HL-60/S4 treated with retinoic acid at 250 ng/mL for 4 days and 3 days (cell line): ENCODE measurements at regions not wholly inside any gene's neighbourhood (a gene's known extent, or its start where the extent isn't known, plus 50 kb on each side); places are given as distances from the start of the nearest gene placed in this dataset.
"Not testable (repeated sequence)": the region's sequence is repeated elsewhere in the genome, so short reads cannot be mapped to it uniquely, and the experiment has no call there.

Experiments used
- in situ Hi-C: fragments of 300-500 bp; cut with MboI; formaldehyde crosslinking; loops from 2 replicates; pipeline ENCODE4 v1.7.0; 2022; ENCODE audit warnings: low sequenced_read_pairs

- in situ Hi-C loops: no loop called here
Measured at GRCh38 chr6:157727629-157728182, 95.3 kb upstream of the SNX9 start.

GRCh38 chr6:157728183-157728881 lies 94.7 kb upstream of the SNX9 start:
- in situ Hi-C loops: no loop called here

DNA sequence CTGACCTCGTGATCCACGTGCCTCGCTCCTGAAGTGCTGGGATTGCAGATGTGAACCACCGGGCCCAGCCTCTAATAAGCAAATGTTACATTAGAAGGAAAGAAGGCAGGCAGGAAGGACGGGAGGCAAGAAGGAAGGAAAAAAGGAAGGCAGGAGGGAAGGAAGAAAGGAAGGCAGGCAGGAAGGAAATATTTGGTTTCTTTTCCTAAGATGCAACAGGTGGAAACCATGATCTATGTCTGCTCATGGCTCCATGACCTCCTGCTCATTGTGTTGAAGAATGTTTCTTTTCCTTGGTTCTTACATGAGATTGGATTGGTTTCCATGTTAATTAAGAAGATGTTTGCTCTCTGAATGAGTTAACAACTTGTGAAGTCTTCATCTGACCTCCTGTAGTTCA lies 91.8 kb upstream of the SNX9 start:
- in situ Hi-C loops: no loop called here

- in situ Hi-C loops: no loop called here
Measured at GRCh38 chr6:157732007-157732406, 91.0 kb upstream of the SNX9 start.

GRCh38 chr6:157732416-157733161 lies 90.5 kb upstream of the SNX9 start:
- in situ Hi-C loops: no loop called here

GRCh38 chr6:157736555-157736954 lies 86.5 kb upstream of the SNX9 start:
- in situ Hi-C loops: not testable (repeated sequence)

DNA sequence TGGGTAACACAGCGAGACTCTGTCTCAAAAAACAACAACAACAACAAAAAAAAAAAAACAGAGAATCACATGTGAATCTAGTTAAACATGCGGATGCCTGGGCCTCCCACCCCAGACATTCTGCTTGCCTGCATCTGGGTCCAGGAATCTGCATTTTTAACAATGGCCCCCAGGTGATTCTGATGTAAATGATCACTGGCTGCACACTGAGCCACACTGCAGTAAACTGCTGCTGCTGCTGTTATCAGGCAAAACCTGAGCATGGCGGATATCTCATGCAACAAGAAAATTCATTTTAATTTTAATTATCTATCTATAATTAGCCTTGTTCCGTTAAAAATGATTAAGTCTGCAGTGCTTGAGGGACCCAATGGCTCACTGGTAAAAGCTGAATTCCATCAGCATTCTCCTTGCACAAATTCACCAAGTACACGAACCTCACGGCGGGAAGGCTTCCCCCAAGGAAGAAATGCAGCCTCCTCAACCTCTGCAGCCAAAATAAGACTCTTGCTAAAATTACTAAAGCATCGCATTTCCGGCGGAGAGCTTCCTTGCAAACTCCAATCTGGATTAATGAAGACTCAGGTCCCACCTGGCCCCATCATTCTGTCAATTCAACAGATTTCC lies 81.6 kb upstream of the SNX9 start:
- in situ Hi-C loops: no loop called here

DNA sequence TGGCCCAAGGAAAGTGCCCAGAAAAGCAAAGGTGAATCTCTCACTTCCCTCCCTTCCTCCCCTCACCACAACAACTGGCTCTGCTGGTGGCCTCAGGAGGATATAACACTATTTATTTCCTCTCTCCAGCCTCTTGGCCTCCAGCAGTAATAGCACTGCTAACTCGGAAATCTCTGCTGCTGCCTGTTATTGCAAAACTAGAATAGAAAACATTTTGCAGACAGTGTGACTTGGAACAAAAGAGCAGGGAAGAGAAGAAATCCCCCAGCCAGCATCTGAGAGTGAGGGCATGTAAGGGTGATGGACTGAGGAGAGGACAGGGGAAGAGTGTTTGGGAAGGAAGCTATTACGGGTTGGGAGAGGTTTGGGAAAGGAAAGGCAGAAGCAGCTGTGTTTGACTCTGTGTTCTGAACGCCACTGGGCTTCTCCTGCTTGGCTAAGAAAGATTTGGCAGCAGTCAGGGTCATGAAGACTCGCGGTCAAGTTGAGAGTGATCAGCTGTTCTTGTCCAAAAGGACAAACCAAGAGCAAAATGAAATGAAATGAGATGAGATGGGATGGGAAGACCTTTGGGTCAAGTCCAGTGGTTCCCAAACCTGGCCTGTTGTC lies 81.0 kb upstream of the SNX9 start:
- in situ Hi-C loops: no loop called here

DNA sequence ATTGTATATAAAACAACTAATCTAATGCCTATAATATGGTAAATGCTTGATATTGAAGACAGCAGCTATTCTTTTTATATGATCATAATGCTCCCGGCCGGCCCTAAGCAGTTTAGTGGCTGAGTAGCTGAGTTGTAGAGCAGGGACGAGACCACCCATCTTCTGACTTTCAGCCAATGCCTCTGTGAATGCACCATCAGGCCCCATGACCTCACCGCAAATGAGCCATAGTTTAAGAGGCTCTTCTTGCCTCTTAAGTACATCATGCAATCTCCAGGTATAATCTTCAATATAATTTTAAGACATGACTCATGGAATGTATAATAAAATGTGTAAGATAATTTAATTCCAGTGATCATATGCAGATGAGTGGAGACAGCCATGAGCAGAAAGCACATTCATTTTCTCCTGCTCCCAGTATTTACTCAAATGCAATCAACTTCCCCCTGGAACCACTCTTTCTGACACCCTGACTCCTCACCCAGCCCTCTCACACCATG lies 78.9 kb upstream of the SNX9 start:
- in situ Hi-C loops: no loop called here

DNA sequence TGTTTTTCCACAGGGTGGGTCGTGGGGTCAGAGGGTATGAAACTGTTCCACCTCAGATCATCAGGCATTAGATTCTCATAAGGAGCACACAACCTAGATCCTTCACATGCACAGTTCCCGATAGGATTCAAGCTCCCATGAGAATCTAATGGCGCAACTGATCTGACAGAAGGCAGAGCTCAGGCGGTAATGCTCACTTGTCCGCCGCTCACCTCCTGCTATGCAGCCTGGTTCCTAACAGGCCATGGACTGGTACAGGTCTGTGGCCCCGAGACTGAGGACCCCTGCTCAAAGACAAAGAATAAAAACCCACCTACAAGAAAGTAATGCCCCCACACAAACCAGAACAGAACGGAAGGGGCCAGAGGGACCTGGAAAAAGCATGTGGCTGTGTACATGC lies 76.1 kb upstream of the SNX9 start:
- in situ Hi-C loops: no loop called here

- in situ Hi-C loops: no loop called here
Measured at GRCh38 chr6:157747370-157747769, 75.7 kb upstream of the SNX9 start.

GRCh38 chr6:157748839-157749571 lies 74.0 kb upstream of the SNX9 start:
- in situ Hi-C loops: no loop called here

DNA sequence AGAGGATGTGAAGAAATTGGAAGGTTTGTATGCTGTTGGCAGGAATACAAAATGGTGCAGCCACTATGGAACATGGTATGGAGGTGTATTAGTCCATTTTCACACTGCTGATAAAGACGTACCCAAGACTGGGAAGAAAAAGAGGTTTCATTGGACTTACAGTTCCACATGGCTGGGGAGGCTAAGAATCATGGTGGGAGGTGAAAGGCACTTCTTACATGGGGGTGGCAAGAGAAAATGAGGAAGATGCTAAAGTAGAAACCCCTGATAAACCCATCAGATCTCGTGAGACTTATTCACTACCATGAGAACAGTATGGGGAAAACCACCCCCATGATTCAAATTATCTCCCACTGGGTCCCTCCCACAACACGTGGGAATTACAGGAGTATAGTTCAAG lies 72.1 kb upstream of the SNX9 start:
- in situ Hi-C loops: loop anchor here (10.0 kb wide), 1 partner anchor 124 kb away; no protein-coding TSS in a partner anchor

DNA sequence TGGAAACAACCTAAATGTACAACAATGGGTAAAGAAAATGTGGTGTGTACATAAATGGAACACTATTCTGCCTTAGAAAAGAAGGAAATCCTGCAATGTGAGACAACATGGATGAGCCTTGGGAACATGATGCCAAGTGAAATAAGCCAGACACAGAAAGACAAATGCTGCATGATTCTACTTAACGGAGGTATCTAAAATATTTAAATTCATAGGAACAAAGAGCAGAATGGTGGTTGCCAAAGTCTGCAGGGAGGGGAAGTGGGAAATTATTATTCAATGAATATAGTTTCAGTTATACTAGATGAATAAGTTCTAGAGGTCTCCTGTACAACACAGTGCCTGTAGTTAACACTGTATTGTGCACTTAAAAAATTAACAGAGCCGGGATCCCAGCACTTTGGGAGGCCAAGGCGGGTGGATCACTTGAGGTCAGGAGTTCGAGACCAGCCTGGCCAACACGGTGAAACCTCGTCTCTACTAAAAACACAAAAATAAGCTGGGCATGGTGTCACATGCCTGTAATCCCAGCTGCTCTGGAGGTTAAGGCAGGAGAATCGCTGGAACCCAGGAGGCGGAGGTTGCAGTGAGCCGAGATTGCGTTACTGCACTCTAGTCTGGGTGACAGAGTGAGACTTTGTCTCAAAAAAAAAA lies 71.4 kb upstream of the SNX9 start:
- in situ Hi-C loops: loop anchor here (10.0 kb wide), 1 partner anchor 123 kb away; no protein-coding TSS in a partner anchor

DNA sequence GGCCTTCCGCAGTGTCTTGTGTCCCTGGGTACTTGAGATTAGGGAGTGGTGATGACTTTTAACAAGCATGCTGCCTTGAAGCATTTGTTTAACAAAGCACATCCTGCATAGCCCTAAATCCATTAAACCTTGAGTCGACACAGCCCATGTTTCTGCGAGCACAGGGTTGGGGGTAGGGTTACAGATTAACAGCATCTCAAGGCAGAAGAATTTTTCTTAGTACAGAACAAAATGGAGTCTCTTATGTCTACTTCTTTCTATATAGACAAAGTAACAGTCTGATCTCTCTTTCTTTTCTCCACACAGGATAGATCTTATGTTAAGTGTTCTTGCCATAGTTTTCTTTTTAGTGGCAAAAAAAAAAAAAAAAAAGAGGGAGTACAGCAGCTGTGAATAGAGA lies 70.2 kb upstream of the SNX9 start:
- in situ Hi-C loops: loop anchor here (10.0 kb wide), 1 partner anchor 122 kb away; no protein-coding TSS in a partner anchor

GRCh38 chr6:157753291-157753690 lies 69.8 kb upstream of the SNX9 start:
- in situ Hi-C loops: loop anchor here (10.0 kb wide), 1 partner anchor 122 kb away; no protein-coding TSS in a partner anchor

DNA sequence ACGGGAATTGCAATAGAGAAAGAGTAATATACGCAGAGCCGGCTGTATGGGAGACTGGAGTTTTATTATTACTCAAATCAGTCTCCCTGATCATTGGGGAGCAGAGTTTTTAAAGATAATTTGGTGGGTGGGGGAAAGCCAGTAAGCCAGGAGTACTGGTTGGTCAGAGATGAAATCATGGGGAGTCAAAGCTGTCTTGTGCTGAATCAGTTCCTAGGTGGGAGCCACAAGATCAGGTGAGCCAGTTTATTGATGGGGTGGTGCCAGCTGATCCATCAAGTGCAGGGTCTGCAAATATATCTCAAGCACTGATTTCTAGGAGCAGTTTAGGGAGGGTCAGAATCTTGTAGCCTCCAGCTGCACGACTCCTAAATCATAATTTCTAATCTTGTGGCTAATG lies 69.2 kb upstream of the SNX9 start:
- in situ Hi-C loops: loop anchor here (10.0 kb wide), 1 partner anchor 121 kb away; no protein-coding TSS in a partner anchor

- in situ Hi-C loops: loop anchor here (10.0 kb wide), 1 partner anchor 120 kb away; no protein-coding TSS in a partner anchor
Measured at GRCh38 chr6:157754351-157754750, 68.7 kb upstream of the SNX9 start.

DNA sequence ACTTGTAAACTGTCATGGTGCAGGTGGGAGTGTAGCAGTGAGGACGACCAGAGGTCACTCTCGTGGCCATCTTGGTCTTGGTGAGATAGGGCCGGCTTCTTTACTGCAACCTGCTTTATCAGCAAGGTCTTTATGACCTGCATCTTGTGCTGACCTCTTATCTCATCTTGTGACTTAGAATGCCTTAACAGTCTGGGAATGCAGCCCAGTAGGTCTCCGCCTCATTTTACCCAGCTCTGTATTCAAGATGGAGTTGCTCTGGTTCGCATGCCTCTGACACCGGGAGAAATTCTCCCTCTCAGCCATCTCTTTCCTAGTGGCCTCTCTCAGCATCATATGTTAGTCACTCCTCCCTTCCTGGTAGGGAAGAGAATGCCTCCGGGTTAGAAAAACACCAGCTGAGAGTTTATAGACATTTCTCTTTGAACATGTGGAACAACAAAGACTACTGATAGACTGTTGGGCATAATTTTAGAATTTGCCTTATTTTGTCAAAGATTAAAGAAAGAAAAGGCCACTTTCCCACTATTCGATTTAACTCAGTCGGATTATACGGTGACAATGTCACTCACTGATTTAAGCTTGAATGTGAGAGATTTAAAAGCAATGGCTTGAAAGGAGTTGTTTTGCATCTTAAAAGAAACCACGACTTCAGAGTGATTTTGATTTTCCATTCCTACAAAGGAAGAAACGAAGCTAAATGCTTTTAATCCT lies 67.9 kb upstream of the SNX9 start:
- in situ Hi-C loops: loop anchor here (10.0 kb wide), 1 partner anchor 120 kb away; no protein-coding TSS in a partner anchor
